GM19463 (cell line): ENCODE measurements at regions not wholly inside any gene's neighbourhood (a gene's known extent, or its start where the extent isn't known, plus 50 kb on each side); places are given as distances from the start of the nearest gene placed in this dataset.
"Not testable (repeated sequence)": the region's sequence is repeated elsewhere in the genome, so short reads cannot be mapped to it uniquely, and the experiment has no call there.

Source experiments
- ATAC-seq: cut with Tn5 transposase; IDR thresholded peaks from one replicate; pipeline ENCODE4 v1.9.1; 2021; ENCODE audit warnings: mild to moderate bottlenecking, moderate library complexity; ENCODE audit not compliant: unreplicated experiment

- ATAC-seq, result no peak
Observed at GRCh38 chr12:32010631-32011336, 51.6 kb downstream of the RESF1 start.

- ATAC-seq, result no peak
Observed at GRCh38 chr12:32012249-32012785, 53.1 kb downstream of the RESF1 start.

DNA sequence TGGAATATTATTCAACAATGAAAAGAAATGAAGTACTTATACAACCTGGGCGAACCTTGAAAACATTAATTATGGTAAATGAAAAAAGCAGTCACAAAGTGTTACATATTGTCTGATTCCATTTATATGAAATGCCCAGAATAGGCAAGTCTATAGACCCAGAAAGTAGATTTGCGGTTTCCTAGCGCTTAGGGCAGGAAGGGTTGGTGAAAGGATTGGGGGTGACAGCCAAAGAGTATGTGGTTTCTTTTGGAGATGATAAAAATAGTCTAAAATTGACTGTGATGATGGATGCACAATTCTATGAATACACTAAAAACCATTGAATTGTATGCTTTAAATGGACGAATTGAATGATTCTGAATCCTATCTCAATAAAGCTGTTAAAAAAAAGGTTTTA is 55.8 kb downstream of the RESF1 start:
- no peak for ATAC-seq

- no peak for ATAC-seq
Observed at GRCh38 chr12:32016680-32017482, 57.7 kb downstream of the RESF1 start.

GRCh38 chr12:32021346-32021773 is 62.1 kb downstream of the RESF1 start:
- no peak for ATAC-seq

GRCh38 chr12:32022387-32022786 is 63.2 kb downstream of the RESF1 start:
- ATAC-seq, result not testable (repeated sequence)

- ATAC-seq, result not testable (repeated sequence)
Observed at GRCh38 chr12:32023861-32024260, 64.6 kb downstream of the RESF1 start.

- ATAC-seq, result no peak
Observed at GRCh38 chr12:32024884-32025592, 65.8 kb downstream of the RESF1 start.

- ATAC-seq, result peak; percentile 80
Observed at GRCh38 chr12:32025906-32026305, 66.7 kb downstream of the RESF1 start.

- ATAC-seq, result no peak
Observed at GRCh38 chr12:32027684-32028365, 68.6 kb downstream of the RESF1 start.

GRCh38 chr12:32030151-32030550 is 70.9 kb downstream of the RESF1 start:
- no peak for ATAC-seq

DNA sequence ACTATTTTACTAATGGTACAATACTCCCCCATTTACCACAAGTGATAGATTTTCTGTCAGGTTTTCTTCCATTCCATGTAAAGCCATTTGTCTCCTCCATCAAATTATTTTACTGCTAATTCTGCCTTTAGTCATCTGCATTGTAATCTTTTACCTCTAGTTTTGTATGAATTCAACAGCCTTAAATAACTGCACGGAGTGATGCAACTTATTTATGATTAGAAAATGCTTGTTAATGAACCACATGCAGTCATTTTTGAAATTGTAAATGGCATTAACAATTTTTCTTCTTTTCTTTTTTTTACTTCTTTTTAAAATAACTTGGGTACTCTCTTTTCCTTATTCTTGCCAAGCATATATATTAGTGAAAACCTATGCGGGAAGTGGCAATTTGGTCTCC is 71.5 kb downstream of the RESF1 start:
- ATAC-seq, result no peak

DNA sequence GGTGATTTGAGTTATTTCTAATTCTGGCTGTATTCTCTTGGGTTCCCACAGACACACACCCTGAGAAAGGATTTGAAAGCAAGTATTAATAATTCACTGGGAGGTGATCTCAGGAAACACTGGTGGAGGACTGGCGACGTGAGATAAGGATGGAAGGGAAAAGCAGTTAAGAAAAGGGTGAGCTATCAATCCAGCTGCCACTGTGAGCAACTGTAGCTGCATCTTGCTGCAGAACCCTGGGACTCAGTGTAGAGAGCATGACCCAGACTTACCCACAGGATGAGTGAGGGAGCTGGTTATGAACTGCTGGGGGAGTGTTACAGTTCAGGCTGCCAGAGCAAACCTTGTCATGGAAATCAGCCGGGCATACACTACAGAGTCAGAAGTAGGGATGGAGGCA is 71.9 kb downstream of the RESF1 start:
- no peak for ATAC-seq

- no peak for ATAC-seq
Observed at GRCh38 chr12:32032205-32032810, 73.1 kb downstream of the RESF1 start.

- no peak for ATAC-seq
Observed at GRCh38 chr12:32033406-32033805, 73.2 kb upstream of the BICD1 start.

GRCh38 chr12:32034045-32034444 is 72.6 kb upstream of the BICD1 start:
- no peak for ATAC-seq

- no peak for ATAC-seq
Observed at GRCh38 chr12:32036477-32037263, 70.0 kb upstream of the BICD1 start.

DNA sequence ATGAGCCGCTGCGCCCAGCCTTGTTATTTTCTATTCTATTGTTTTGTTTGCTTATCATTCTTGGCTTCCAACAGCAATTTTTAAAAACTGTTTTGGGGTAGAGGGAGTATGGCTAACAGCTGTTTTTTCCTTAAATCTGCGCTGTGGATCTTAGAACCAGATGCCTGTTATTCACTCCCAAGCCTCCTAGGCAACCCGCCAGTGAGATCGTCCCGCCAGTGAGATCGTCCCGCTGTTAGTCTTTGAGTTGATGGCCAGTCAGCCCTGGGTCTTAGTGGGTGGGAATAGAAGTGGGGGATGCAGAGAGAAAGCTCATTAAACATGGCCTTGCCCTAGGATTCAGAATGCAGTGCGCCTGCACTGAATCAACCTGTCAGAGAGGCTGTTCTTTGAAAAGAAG is 67.3 kb upstream of the BICD1 start:
- no peak for ATAC-seq

- no peak for ATAC-seq
Observed at GRCh38 chr12:32039917-32040575, 66.6 kb upstream of the BICD1 start.
